ENCODE measurements at regions not wholly inside any gene's neighbourhood (a gene's known extent, or its start where the extent isn't known, plus 50 kb on each side); places are given as distances from the start of the nearest gene placed in this dataset.

- ChIA-PET CTCF (no interaction called here), POLR2A (no interaction called here)
- no peak for DNase-seq (ENCODE audit: low read depth, low spot score)
- TF ChIP-seq CTCF (IDR thresholded peaks at IDR 0.05; ENCODE audit: insufficient read depth, low read length, missing control alignments), result no peak
- no peak overlapping the region for H3K4me3 ChIP-seq (ENCODE audit: low read depth, low read length)
Observed at GRCh38 chr16:25340973-25341372, 83.3 kb upstream of the ZKSCAN2 start.

- TF ChIP-seq CTCF (IDR thresholded peaks at IDR 0.05; ENCODE audit: insufficient read depth, low read length, missing control alignments), result no peak
- ChIA-PET CTCF (no interaction called here), POLR2A (no interaction called here)
- no peak for DNase-seq (ENCODE audit: low read depth, low spot score)
- H3K4me3 ChIP-seq (ENCODE audit: low read depth, low read length), result no peak overlapping the region
Observed at GRCh38 chr16:25317732-25318316, 60.2 kb upstream of the ZKSCAN2 start.

- no peak for DNase-seq (ENCODE audit: low read depth, low spot score)
Observed at GRCh38 chr16:25311950-25312349, 54.3 kb upstream of the ZKSCAN2 start.

GRCh38 chr16:25311039-25311438 lies 53.4 kb upstream of the ZKSCAN2 start:
- no peak overlapping the region for H3K4me3 ChIP-seq (ENCODE audit: low read depth, low read length)
- POLR2A ChIA-PET, result no interaction called here
- CTCF ChIA-PET, result interaction anchor here (1.1 kb wide), 1 partner anchor 33 kb away, joined by 3 read pairs; no protein-coding TSS in a partner anchor
- DNase-seq (ENCODE audit: low read depth, low spot score), result no peak
- no peak for TF ChIP-seq CTCF (IDR thresholded peaks at IDR 0.05; ENCODE audit: insufficient read depth, low read length, missing control alignments)

More at GRCh38 chr16:25311950-25312349, 54.3 kb upstream of the ZKSCAN2 start:
- no peak for TF ChIP-seq CTCF (IDR thresholded peaks at IDR 0.05; ENCODE audit: insufficient read depth, low read length, missing control alignments)
- ChIA-PET POLR2A (no interaction called here), CTCF (no interaction called here)
- H3K4me3 ChIP-seq (ENCODE audit: low read depth, low read length), result no peak overlapping the region
